Kidney tubule cell (primary cell): ENCODE measurements at regions not wholly inside any gene's neighbourhood (a gene's known extent, or its start where the extent isn't known, plus 50 kb on each side); places are given as distances from the start of the nearest gene placed in this dataset.
A peak's percentile ranks its signal among the peaks of the same experiment; 100 is the strongest.
"Not testable (repeated sequence)": the region's sequence is repeated elsewhere in the genome, so short reads cannot be mapped to it uniquely, and the experiment has no call there.

Source experiments
- DNase-seq: peaks from one replicate; pipeline ENCODE4 v3.0.0-alpha.2; 2018; ENCODE audit warnings: low spot score

- DNase-seq = no peak
Measured at GRCh38 chr11:41713030-41713429, 253.6 kb upstream of the LRRC4C start.

DNA sequence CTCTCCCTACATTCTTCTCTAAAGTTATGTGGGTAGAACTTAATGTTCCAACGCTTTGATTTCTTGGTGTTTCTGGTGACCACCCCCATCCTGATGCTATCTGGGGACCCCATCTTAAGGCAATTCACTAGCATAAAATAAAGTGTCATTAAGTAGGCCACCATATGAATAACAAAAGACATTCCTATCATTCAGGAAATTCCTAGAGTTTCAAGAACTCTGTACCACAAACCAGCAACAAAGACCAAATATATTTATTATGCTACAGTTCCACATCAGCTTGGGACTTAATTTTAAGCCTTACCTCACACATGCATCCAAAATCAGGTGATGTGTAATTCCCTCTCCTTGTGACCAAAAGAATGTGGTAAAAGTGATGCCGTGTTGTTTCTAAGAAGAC, 254.6 kb upstream of the LRRC4C start:
- peak; percentile 16 for DNase-seq

DNA sequence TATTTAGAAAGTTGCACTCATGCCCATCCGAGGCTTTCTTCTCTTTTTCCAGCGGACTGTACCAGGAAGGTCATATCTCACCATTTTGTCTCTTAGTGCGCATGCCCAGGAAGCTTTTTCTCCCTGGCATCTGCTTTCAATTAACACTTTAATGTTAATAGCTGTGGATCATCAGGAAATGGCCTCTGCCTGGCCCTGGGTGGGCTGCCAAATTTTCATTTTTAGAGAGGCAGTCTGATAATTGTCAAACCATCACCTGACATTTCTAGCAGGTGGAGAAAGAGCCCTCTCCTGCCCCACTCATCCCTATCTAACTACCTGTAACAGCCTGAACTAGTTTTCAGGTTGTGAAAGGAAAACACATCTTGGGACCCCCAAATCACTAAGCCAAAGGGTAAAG, 257.4 kb upstream of the LRRC4C start:
- DNase-seq = no peak

- DNase-seq = no peak
Measured at GRCh38 chr11:41720761-41721160, 261.3 kb upstream of the LRRC4C start.

DNA sequence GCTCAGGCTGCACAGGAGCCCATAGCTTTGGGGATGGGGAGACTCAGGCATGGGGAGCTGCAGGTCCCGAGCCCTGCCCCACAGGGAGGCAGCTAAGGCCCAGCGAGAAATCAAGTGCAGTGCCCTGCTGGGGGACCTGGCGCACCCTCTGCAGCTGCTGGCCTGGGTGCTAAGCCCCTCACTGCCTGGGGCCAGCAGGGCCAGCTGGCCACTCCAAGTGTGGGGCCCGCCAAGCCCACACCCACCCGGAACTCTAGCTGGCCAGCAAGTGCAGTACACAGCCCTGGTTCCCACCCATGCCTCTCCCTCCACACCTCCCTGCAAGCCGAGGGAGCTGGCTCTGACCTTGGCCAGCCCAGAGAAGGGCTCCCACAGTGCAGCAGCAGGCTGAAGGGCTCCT, 268.7 kb upstream of the LRRC4C start:
- DNase-seq = not testable (repeated sequence)

- DNase-seq = no peak
Measured at GRCh38 chr11:41775296-41775695, 315.8 kb upstream of the LRRC4C start.

DNA sequence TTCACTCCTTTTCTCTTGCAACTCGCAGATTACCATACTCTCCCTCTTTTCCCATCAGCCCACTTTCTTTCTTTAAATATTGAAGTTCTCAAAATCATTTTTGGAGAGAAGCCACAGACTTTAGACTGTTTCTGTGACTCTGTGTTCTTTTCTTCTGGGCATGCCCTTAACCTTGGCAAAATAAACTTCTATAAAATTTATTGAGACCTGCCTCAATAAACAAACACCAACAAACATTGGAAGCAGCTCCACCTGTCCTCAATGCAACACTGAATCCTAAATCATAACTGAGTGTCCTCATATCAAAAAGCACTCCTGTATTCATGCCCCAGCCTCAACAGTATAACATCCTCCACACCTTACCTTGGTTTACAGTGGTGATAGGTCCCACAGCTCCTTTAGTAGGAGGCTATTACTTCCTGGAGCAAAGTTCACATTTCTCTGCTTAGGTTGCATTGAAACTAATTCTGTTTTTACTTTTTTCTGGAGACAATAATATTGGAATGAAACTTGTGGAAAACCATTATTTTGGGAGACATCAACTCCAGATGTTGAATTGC, 320.0 kb upstream of the LRRC4C start:
- no peak for DNase-seq

DNA sequence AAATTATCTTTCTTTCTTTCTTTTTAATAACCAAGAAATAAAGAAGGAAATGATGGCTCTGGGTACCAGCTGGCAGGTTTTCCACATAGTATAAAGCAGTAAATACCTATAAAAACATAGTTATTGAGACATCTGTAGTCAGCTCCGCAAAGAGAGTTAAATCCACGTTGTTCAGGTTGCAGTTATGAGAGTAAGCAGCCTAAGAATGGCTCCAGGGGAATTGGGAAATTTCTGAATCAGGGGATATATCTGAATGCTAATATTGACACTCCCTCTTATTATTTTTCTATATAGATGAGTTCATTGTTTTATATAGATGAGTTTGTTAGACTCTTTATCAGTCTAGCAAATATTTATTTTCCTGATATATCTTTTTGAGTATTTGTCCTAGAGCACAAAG, 322.0 kb upstream of the LRRC4C start:
- no peak for DNase-seq

- peak; percentile 91 for DNase-seq
Measured at GRCh38 chr11:41784513-41785335, 325.3 kb upstream of the LRRC4C start.

DNA sequence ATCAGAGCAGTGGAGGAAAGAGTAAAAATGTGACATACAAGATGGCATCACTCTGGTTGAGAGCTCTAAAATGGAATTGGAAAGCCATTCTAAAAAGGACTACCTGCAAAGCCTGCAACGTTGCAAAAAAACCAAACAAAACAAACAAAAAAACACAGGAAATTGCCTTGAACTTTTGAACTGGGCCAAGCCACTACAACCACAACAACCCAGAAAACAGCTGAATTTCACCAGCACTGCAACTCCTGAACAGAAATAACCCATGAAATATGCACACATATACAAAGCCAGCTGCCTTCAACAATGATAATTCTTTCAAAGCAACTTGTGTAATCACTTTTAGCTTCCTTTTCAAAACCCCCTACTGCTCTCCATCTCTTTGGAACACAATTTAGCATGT, 326.6 kb upstream of the LRRC4C start:
- no peak for DNase-seq

DNA sequence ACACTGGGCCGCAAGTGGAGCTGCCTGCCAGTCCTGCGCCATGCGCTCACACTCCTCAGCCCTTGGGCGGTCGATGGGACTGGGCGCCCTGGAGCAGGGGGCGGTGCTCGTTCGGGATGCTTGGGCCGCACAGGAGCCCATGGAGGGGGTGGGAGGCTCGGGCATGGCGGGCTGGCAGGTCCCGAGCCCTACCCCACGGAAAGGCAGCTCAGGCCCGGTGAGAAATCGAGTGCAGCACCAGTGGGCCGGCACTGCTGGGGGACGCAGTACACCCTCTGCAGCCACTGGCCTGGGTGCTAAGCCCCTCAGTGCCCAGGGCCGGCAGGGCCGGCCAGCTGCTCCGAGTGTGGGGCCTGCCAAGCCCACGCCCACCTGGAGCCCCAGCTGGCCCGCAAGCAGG, 328.7 kb upstream of the LRRC4C start:
- no peak for DNase-seq

DNA sequence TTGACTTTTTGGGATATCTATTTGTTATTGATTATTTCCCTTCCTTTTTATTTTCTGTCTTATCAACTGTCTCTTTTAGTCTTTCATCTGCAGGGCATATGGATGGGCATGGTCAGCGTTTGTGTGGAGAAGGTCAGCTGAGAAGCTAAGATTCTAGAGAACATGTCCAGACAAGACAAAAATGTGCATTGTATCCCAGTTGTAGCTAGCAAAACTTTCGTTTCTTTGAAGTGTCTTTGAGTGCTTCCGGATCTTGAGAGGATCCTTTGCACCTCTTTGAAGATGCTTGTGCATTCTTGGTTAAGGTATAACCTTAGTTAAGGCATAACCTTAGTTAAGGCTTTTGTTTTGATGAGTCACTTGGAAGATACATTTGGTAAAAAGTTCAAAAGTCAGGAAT, 329.9 kb upstream of the LRRC4C start:
- peak; percentile 2 for DNase-seq

GRCh38 chr11:41795004-41795403, 335.6 kb upstream of the LRRC4C start:
- peak; percentile 50 for DNase-seq

DNA sequence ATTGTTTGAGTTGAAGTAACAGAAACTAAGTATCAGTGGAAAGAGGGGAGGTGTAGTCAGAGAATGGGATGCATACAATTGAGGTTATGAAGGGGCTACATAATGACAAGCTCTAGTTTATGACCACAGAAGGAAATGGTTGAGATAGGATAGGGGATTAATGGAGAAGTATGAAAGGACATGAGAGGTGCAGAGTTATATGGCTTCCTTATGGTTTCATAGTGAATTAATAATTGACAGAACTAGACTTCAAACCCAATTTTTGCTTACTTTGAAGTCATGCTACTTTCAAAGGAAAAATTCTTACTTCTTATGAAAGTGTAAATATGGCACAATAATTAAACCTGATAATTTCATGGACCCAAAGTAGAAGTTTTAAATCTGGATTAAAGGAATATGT, 340.3 kb upstream of the LRRC4C start:
- DNase-seq = no peak

DNA sequence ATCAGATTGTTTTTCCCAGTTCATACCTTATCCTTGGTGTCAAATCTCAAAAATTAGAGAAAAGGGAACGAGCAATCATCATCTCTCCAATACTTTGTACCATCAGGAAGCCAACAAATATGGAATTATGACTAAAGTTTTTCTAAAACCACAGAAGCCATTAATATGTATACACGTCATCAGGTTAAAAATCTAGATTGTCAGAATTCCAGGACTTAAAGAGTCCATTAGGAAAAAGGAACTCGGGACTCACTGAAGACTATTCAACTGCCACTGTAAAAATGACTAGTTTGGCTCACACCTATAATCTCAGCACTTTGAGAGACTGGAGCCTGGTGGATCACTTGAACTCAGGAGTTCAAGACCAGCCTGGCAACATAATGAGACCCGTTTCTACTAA, 344.4 kb upstream of the LRRC4C start:
- no peak for DNase-seq

- DNase-seq = no peak
Measured at GRCh38 chr11:41816396-41816795, 356.9 kb upstream of the LRRC4C start.

DNA sequence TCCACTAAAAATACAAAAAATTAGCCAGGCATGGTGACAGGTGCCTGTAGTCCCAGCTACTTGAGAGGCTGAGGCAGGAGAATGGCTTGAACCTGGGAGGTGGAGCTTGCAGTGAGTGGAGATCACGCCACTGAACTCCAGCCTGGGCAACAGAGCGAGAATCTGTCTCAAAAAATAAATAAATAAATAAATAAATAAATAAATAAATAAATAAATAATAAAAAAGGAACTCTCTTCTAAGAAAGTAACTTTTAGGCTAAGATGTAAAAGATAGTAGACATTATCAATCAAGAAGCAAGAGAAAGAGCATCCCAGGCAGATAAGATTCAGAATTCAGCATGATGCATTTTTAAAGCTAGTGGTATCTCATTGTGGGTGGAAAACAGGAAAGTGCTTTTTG, 364.8 kb upstream of the LRRC4C start:
- not testable (repeated sequence) for DNase-seq

- DNase-seq = peak; percentile 60
Measured at GRCh38 chr11:41826085-41826484, 366.6 kb upstream of the LRRC4C start.

GRCh38 chr11:41836431-41836830, 377.0 kb upstream of the LRRC4C start:
- DNase-seq = no peak

DNA sequence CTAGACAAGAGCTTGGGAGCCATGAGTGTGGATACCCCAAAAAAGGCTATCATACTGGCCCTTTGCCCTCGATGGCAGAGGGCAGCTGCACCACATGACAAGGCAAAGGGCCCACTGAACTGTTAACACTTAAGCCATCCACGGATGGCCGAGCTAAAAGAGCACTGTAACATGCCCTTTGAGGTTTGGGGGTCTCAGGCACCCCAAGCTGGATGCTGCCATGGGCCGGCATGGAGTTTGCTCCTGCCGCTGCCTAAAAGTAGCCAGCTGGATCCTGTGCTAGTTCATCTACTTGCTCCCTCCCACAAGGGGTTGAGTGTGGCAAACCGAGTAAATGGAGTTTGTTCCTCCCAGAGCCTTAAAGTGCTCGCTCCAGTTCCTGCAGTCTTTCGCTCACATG, 383.2 kb upstream of the LRRC4C start:
- no peak for DNase-seq

DNA sequence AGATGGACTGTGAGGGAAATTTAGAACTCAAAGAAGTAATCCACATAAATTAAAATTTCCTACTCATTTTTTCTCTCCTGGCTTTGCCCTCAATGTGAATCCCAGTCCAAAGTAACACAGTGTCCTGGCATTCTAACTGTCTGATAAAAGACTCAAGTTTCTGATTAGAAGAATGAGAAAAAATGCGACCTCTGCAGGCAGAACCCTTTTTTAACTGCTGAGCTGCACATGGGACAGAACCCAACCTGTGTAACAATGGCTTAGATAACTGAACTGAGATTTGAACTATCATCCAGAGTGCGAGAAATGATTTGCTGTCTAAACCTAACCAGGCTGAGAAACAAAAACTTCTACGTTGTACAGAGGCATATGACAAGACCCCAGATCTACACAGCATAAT, 385.6 kb upstream of the LRRC4C start:
- no peak for DNase-seq

DNA sequence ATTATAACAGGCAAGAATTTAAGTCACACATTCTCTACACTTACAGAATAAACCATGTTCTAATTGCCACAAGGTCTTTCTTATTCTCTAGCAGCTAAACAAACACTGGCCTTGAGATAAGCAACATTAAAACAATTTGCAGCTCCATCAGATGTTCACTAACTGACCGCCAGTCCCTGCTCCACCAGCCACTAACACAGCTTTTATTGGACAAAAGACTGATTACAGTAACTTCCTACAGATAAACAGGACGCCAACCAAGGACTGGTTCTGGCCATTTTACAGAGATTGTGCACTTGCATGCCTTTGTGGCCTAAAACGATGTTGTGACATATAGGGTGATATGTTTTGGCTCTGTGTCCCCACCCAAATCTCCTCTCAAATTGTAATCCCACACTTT, 388.9 kb upstream of the LRRC4C start:
- DNase-seq = no peak

GRCh38 chr11:41849250-41849649, 389.8 kb upstream of the LRRC4C start:
- no peak for DNase-seq

- no peak for DNase-seq
Measured at GRCh38 chr11:41851743-41852142, 392.3 kb upstream of the LRRC4C start.
